Right lobe of liver (tissue), 4 donors: ENCODE measurements at regions not wholly inside any gene's neighbourhood (a gene's known extent, or its start where the extent isn't known, plus 50 kb on each side); places are given as distances from the start of the nearest gene placed in this dataset.

Experiments
- POLR2A ChIP-seq: fragments of 450-650 bp; IDR thresholded peaks from one replicate; pipeline ENCODE4 v1.6.1; 2017; ENCODE audit warnings: antibody characterized with exemption, mild to moderate bottlenecking
- TF ChIP-seq, protein P1 (sequence below), 4 donors: fragments of 200-600 bp in 3 of 4; fragments of 450-650 bp in 1 of 4; IDR thresholded peaks; one replicate each; pipeline versions ENCODE4 v1.5.1 to v1.8.0; 2016 to 2022; ENCODE audit warnings: antibody characterized with exemption in 4 of 4, mild to moderate bottlenecking in 2 of 4
- donor health status: DM: no; HTN: no; CAD: no.
- donor health status: DM: no; HTN: no; CAD: no.
- donor health status: DM: no; HTN: yes; CAD: no.

DNA sequence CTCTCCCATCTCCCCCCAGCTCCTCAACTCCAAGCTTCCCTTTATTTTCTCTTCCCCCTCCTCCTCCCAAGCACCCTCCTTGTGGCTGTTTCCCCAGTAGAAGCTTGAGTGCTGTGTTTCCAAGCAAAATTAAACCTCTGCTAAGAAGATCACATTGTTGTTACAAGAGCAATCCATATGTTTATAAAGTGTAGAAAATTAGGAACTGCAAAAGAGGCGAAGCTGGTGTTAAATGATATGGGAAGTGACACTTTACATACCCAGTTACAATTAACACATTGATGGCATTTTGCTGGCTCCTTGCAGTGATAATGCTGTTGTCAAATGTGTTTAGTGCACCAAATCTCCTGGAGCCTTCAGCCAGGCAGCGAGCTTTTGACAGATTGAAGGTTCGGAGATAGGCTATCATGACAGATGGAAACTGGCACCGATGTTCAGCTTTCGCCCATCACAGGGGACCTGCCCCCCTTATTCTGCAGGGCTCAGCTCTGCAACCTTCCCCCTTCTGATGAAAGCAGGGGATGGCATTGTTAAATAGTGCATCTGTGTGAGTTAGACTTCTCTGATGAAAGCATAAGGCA lies 259.8 kb upstream of the ATP5MC3 start:
- TF ChIP-seq POLR2A, result no peak
- TF ChIP-seq, protein P1, sequence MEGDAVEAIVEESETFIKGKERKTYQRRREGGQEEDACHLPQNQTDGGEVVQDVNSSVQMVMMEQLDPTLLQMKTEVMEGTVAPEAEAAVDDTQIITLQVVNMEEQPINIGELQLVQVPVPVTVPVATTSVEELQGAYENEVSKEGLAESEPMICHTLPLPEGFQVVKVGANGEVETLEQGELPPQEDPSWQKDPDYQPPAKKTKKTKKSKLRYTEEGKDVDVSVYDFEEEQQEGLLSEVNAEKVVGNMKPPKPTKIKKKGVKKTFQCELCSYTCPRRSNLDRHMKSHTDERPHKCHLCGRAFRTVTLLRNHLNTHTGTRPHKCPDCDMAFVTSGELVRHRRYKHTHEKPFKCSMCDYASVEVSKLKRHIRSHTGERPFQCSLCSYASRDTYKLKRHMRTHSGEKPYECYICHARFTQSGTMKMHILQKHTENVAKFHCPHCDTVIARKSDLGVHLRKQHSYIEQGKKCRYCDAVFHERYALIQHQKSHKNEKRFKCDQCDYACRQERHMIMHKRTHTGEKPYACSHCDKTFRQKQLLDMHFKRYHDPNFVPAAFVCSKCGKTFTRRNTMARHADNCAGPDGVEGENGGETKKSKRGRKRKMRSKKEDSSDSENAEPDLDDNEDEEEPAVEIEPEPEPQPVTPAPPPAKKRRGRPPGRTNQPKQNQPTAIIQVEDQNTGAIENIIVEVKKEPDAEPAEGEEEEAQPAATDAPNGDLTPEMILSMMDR (IDR thresholded peaks at IDR 0.05), result no peak
